Mesenteric fat pad (tissue), 1 donor: ENCODE measurements at regions not wholly inside any gene's neighbourhood (a gene's known extent, or its start where the extent isn't known, plus 50 kb on each side); places are given as distances from the start of the nearest gene placed in this dataset.

Source experiments
- DNase-seq: peaks from one replicate; pipeline ENCODE4 v3.0.0-alpha.2; 2020; ENCODE audit warnings: low spot score
- donor health status: DM: yes; HTN: yes; CAD: no.

- DNase-seq = no peak
Observed at GRCh38 chr1:103854279-103854678, 104.6 kb downstream of the AMY1C start.

DNA sequence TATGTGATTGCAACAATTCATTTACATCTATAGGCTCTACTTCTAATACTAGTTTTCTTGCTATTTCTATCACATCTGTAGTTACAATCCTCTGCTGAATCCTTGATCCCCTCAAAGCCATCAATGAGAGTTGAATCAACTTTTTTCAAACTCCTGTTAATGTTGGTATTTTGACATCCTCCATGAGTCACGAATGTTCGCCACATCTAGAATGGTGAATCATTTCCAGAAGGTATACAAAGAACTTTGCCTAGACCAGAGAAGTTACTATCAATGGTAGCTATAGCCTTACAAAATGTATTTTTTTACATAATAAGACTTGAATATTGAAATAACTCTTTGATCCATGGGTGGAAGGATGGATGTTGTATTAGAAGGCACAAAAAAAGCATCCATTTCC lies 110.0 kb downstream of the AMY1C start:
- no peak for DNase-seq

- DNase-seq = no peak
Observed at GRCh38 chr1:103898576-103899345, 149.1 kb downstream of the AMY1C start.

- no peak for DNase-seq
Observed at GRCh38 chr1:103900005-103900404, 150.3 kb downstream of the AMY1C start.

- no peak for DNase-seq
Observed at GRCh38 chr1:103901072-103901471, 151.4 kb downstream of the AMY1C start.

DNA sequence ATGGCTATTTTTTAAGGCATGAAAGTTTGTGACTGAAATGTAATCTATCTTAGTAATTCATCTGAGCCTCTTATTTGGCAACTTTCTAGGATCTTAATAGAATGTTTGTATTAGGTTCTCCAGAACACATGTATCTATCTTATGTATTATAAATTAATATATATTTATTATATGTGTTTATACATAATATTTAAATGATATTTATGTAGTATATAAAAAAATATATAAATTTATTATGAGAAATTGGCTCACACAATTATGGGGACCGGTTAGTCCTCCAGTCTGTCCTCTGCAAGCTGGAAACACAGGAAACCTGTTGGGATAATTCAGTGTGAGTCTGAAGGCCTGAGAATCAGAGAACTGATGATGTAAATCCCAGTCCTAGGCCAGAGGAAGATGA lies 155.7 kb downstream of the AMY1C start:
- no peak for DNase-seq

DNA sequence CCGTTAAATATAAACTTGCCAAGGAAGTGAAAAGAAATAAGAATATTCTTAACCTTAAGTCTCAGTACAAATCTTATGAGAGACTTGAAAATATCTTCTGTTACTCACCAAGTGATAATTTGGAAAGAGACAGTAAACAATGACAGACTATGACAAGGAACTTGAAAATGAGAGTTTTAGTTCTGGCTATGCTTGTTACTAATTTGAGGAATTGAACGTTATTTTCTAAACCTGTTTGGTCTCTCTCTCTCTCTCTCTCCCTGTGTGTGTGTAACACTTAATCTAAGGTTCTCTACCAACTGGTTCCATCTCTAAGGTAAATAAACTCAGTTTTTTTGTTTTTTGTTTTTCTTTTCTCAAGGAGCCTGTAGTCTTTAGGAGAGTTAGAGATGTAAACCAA lies 161.8 kb downstream of the AMY1C start:
- DNase-seq = no peak

GRCh38 chr1:103917795-103918194 lies 168.1 kb downstream of the AMY1C start:
- DNase-seq = no peak

DNA sequence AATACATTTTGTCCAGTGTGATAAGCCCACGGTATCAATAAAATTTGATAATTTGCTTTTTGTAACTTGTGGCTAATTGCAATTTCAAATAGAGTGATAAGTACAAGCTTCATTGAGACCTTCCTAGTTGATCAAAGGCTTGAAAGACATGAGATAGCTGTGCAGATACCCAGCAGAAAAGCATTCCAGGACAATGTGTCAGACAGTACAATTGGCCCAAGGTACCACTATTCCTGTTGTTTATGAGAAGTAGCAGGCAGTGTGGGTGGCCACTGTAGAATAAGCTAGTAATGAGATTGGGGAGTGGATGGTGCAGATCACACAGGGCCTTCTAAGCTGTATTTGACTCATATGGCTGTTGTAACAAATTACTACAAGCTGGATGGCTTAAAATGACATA lies 182.2 kb downstream of the AMY1C start:
- DNase-seq = no peak

GRCh38 chr1:103937763-103938357 lies 188.2 kb downstream of the AMY1C start:
- no peak for DNase-seq

- DNase-seq = no peak
Observed at GRCh38 chr1:103941086-103941485, 191.4 kb downstream of the AMY1C start.

- DNase-seq = no peak
Observed at GRCh38 chr1:103942029-103942428, 192.3 kb downstream of the AMY1C start.

DNA sequence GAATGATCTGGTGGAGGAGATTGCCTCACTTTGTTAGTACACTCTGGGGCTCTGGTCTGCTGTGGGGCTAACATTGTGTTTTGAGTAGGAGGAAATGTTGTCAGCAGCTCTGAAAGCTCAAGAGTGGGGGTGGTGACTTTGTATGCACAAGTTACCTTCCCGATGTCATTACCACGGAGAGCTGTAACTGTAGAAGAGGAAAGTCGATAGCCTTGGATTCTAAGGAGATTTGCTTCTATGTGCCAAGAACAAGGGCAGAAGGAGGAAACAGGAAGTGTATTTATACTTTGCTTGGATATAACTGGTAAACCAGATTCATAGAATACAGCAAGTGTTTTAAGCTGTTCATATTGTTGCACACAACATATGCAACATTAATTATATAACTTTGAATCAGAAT lies 196.1 kb downstream of the AMY1C start:
- no peak for DNase-seq

- DNase-seq = no peak
Observed at GRCh38 chr1:103948526-103948925, 198.8 kb downstream of the AMY1C start.

- no peak for DNase-seq
Observed at GRCh38 chr1:103949779-103950178, 200.1 kb downstream of the AMY1C start.

DNA sequence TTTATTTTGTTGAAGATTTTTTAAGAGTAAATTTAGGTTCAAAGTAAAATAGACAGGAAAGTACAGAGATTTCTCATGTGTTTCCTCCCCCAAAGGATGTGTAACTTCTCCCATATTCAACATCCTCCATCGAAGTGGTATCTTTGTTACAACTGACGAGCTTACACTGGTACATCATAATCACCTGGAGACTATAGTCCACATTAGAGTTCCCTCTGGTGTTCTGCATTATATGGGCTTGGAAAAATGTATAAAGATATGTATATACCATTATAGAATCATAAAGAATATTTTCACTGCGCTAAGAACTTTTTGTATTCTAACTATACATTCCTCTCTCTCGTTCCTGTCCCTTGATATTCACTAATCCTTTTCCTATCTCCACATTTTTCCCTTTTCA lies 203.7 kb downstream of the AMY1C start:
- no peak for DNase-seq

DNA sequence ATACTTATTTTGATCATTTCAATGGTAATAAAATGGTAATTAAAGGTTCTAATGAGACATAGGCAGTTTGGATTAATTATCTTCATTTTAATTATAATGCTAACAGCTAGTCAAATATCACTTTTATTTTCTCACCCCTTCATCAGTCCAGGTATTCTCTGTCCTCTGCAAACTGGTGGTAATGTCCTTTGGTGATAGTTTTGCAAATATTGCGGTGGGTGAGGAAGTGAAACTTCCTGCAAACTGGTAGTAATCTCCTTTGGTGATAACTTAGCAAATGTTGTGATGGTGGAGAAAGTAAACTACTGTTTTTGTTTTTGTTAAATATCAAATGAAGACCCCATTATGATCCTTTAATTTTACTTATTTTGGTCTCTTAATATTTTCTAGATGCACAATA lies 209.0 kb downstream of the AMY1C start:
- no peak for DNase-seq

DNA sequence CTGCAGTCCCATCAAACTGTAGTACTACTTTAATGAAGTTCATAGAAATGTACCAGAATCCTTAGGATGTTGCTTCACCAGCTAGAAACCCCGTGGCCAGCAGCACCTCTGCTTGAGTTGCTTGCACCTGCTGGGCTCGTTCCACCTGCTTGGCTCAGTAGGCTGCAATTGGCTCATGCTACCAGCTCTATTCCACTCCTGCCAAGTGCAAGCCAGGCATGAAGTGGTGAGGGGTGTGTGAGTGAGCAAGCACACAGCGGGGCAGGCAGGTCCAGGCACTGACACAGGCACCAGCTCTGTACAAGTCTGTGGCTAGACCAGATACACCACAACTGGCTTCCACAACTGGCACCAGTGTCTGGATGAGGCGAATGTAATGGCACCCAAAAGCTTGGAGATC lies 209.9 kb downstream of the AMY1C start:
- DNase-seq = no peak

- no peak for DNase-seq
Observed at GRCh38 chr1:103960045-103960444, 210.3 kb downstream of the AMY1C start.

DNA sequence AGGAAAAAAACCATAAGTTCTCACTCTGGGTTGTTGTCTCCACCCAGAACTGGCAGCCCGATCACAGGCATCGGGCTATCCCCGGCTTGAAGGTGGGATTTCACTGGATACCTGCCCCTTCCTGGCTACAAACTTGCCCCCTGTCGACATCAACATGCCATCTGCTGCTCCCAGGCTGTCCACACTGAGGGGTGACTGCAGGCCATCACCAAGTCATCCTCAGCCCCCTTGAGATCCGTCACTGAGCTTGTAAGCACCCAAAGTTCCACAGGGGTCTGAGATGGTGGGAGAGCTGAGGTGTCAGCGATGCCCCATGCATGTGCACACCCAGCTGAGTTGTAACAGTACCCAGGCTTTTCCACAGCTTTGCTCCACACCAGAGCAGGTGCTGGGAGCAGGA lies 211.0 kb downstream of the AMY1C start:
- DNase-seq = no peak

GRCh38 chr1:103986792-103987191 lies 237.1 kb downstream of the AMY1C start:
- DNase-seq = no peak

- DNase-seq = no peak
Observed at GRCh38 chr1:103997631-103998030, 247.9 kb downstream of the AMY1C start.
